ENCODE measurements at regions not wholly inside any gene's neighbourhood (a gene's known extent, or its start where the extent isn't known, plus 50 kb on each side); places are given as distances from the start of the nearest gene placed in this dataset.

GRCh38 chr2:236654496-236654895, 84.9 kb downstream of the ACKR3 start:
- no peaks in the 10 kb centered on the region for H3K36me3 Mint-ChIP-seq (ENCODE audit: unreplicated experiment)
- H3K27me3 Mint-ChIP-seq (ENCODE audit: unreplicated experiment), result no peaks in the 10 kb centered on the region
- H3K9me3 Mint-ChIP-seq (ENCODE audit: unreplicated experiment), result peaks cover 7% of the 10 kb centered on the region
- peak; percentile 62 for DNase-seq (ENCODE audit: extremely low spot score, unreplicated experiment)
- H3K27ac Mint-ChIP-seq (ENCODE audit: unreplicated experiment), result no peak overlapping the region
- H3K4me1 Mint-ChIP-seq (ENCODE audit: unreplicated experiment), result peaks cover 8% of the 10 kb centered on the region
- H3K4me3 Mint-ChIP-seq (ENCODE audit: unreplicated experiment), result no peak overlapping the region
- TF ChIP-seq, protein P1, sequence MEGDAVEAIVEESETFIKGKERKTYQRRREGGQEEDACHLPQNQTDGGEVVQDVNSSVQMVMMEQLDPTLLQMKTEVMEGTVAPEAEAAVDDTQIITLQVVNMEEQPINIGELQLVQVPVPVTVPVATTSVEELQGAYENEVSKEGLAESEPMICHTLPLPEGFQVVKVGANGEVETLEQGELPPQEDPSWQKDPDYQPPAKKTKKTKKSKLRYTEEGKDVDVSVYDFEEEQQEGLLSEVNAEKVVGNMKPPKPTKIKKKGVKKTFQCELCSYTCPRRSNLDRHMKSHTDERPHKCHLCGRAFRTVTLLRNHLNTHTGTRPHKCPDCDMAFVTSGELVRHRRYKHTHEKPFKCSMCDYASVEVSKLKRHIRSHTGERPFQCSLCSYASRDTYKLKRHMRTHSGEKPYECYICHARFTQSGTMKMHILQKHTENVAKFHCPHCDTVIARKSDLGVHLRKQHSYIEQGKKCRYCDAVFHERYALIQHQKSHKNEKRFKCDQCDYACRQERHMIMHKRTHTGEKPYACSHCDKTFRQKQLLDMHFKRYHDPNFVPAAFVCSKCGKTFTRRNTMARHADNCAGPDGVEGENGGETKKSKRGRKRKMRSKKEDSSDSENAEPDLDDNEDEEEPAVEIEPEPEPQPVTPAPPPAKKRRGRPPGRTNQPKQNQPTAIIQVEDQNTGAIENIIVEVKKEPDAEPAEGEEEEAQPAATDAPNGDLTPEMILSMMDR (IDR thresholded peaks at IDR 0.05), result no peak

- no peaks in the 10 kb centered on the region for H3K36me3 Mint-ChIP-seq (ENCODE audit: unreplicated experiment)
- no peak for DNase-seq (ENCODE audit: extremely low spot score, unreplicated experiment)
- no peak overlapping the region for H3K27ac Mint-ChIP-seq (ENCODE audit: unreplicated experiment)
- H3K27me3 Mint-ChIP-seq (ENCODE audit: unreplicated experiment), result no peaks in the 10 kb centered on the region
- no peak overlapping the region for H3K4me3 Mint-ChIP-seq (ENCODE audit: unreplicated experiment)
- H3K9me3 Mint-ChIP-seq (ENCODE audit: unreplicated experiment), result no peaks in the 10 kb centered on the region
- TF ChIP-seq, protein P1 (IDR thresholded peaks at IDR 0.05), result no peak
- H3K4me1 Mint-ChIP-seq (ENCODE audit: unreplicated experiment), result peaks cover 19% of the 10 kb centered on the region
Observed at GRCh38 chr2:236656166-236656565, 86.5 kb downstream of the ACKR3 start.

DNA sequence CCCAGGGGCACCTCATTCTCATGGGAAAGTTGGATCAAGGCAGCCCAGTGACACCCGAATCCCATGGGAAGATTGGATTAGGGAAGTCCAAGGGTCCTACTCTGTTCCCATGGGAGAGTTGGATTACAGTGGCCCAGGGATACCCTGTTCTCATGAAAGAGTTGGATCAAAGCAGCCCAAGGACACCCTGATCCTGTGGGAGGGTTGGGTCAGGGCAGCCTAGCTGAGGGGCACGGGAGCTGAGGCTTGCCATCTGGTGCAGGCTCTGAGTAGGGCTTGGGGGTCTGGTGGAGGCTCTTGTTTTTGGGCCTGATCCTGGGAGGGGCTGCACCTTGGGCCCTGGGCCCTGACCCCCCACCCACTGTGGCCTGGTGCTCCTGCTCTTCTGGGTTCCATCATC, 87.1 kb downstream of the ACKR3 start:
- H3K27ac Mint-ChIP-seq (ENCODE audit: unreplicated experiment), result no peak overlapping the region
- no peaks in the 10 kb centered on the region for H3K27me3 Mint-ChIP-seq (ENCODE audit: unreplicated experiment)
- peaks cover 24% of the 10 kb centered on the region for H3K4me1 Mint-ChIP-seq (ENCODE audit: unreplicated experiment)
- H3K4me3 Mint-ChIP-seq (ENCODE audit: unreplicated experiment), result no peak overlapping the region
- no peaks in the 10 kb centered on the region for H3K36me3 Mint-ChIP-seq (ENCODE audit: unreplicated experiment)
- TF ChIP-seq, protein P1 (IDR thresholded peaks at IDR 0.05), result no peak
- H3K9me3 Mint-ChIP-seq (ENCODE audit: unreplicated experiment), result no peaks in the 10 kb centered on the region
- peak; percentile 54 for DNase-seq (ENCODE audit: extremely low spot score, unreplicated experiment)

GRCh38 chr2:236657215-236657614, 87.6 kb downstream of the ACKR3 start:
- DNase-seq (ENCODE audit: extremely low spot score, unreplicated experiment), result no peak
- no peak overlapping the region for H3K27ac Mint-ChIP-seq (ENCODE audit: unreplicated experiment)
- H3K36me3 Mint-ChIP-seq (ENCODE audit: unreplicated experiment), result no peaks in the 10 kb centered on the region
- TF ChIP-seq, protein P1 (IDR thresholded peaks at IDR 0.05), result no peak
- no peaks in the 10 kb centered on the region for H3K27me3 Mint-ChIP-seq (ENCODE audit: unreplicated experiment)
- no peaks in the 10 kb centered on the region for H3K9me3 Mint-ChIP-seq (ENCODE audit: unreplicated experiment)
- peaks cover 29% of the 10 kb centered on the region for H3K4me1 Mint-ChIP-seq (ENCODE audit: unreplicated experiment)
- H3K4me3 Mint-ChIP-seq (ENCODE audit: unreplicated experiment), result no peak overlapping the region

GRCh38 chr2:236657801-236658200, 88.2 kb downstream of the ACKR3 start:
- Mint-ChIP-seq H3K4me3 (ENCODE audit: unreplicated experiment) (no peak overlapping the region), H3K9me3 (ENCODE audit: unreplicated experiment) (no peaks in the 10 kb centered on the region), H3K4me1 (ENCODE audit: unreplicated experiment) (peaks cover 35% of the 10 kb centered on the region), H3K36me3 (ENCODE audit: unreplicated experiment) (no peaks in the 10 kb centered on the region), H3K27ac (ENCODE audit: unreplicated experiment) (no peak overlapping the region), H3K27me3 (ENCODE audit: unreplicated experiment) (no peaks in the 10 kb centered on the region)
- TF ChIP-seq, protein P1 (IDR thresholded peaks at IDR 0.05), result no peak
- DNase-seq (ENCODE audit: extremely low spot score, unreplicated experiment), result no peak

Data from osteocyte (in vitro differentiated cells).